Tibial nerve (tissue), 4 donors: ENCODE measurements at regions not wholly inside any gene's neighbourhood (a gene's known extent, or its start where the extent isn't known, plus 50 kb on each side); places are given as distances from the start of the nearest gene placed in this dataset.

Experiments
- CTCF ChIP-seq, 5 experiments: fragments of 200-600 bp in 3 of 5; fragments of 450-650 bp in 2 of 5; sonication (generic) in 3 of 5; IDR thresholded peaks; one replicate each; pipeline ENCODE4 v1.5.1; 2016 to 2019; ENCODE audit warnings: antibody characterized with exemption in 5 of 5, mild to moderate bottlenecking in 3 of 5, moderate library complexity in 2 of 5
- EP300 ChIP-seq, 2 donors: sonication (generic); formaldehyde crosslinking; IDR thresholded peaks; one replicate each; pipeline ENCODE4 v1.6.1; 2017; ENCODE audit warnings: antibody characterized with exemption in 2 of 2, mild to moderate bottlenecking in 1 of 2
- POLR2A ChIP-seq, 2 donors: fragments of 450-650 bp; IDR thresholded peaks; one replicate each; pipeline ENCODE4 v1.6.1; 2017; ENCODE audit warnings: antibody characterized with exemption in 2 of 2, mild to moderate bottlenecking in 2 of 2, moderate library complexity in 2 of 2

DNA sequence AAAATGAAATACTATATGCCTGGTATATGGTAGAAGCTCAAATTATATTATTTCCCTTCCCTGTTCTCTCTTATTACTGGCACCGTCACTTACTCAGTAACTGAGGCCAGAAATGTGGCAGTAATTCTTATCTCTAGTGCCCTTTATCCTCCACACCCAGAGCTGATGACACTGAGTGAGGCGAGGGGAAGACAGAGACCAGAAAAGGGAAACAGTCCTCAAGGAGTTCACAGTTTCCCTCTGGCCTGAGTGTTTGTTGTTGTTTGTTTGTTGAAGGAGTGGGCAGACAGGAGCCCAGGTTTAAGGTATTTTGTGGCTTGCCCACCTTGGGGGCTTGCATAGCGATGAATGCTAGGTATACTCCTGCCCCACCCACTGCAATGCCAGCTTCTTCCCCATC, 101.5 kb upstream of the FNDC3A start:
- no peak for TF ChIP-seq POLR2A (IDR thresholded peaks at IDR 0.05)
- TF ChIP-seq CTCF (IDR thresholded peaks at IDR 0.05) = no peak
- no peak for TF ChIP-seq EP300 (IDR thresholded peaks at IDR 0.05)
